VCaP (cell line): ENCODE measurements at regions not wholly inside any gene's neighbourhood (a gene's known extent, or its start where the extent isn't known, plus 50 kb on each side); places are given as distances from the start of the nearest gene placed in this dataset.

Source experiments
- H3K27ac ChIP-seq: fragments of 450-650 bp; 2 replicates; pipeline ENCODE4 v1.5.1; 2017
- CTCF ChIP-seq: fragments of 450-650 bp; conservative IDR thresholded peaks from 2 replicates; pipeline ENCODE4 v1.5.1; 2017; ENCODE audit warnings: mild to moderate bottlenecking, moderate library complexity

- TF ChIP-seq CTCF = no peak
Measured at GRCh38 chr18:72410399-72410798, 133.7 kb downstream of the CBLN2 start.

GRCh38 chr18:72409903-72410302 is 134.2 kb downstream of the CBLN2 start:
- no peak overlapping the region; the same call in 1 of the 2 replicates for H3K27ac ChIP-seq
- no peak for TF ChIP-seq CTCF

More at GRCh38 chr18:72410399-72410798, 133.7 kb downstream of the CBLN2 start:
- no peak overlapping the region for H3K27ac ChIP-seq

GRCh38 chr18:72407048-72407447 is 137.1 kb downstream of the CBLN2 start:
- H3K27ac ChIP-seq = no peak overlapping the region
- no peak for TF ChIP-seq CTCF

GRCh38 chr18:72391951-72392350 is 152.2 kb downstream of the CBLN2 start:
- no peak overlapping the region for H3K27ac ChIP-seq
- no peak for TF ChIP-seq CTCF

GRCh38 chr18:72391427-72391826 is 152.7 kb downstream of the CBLN2 start:
- H3K27ac ChIP-seq = no peak overlapping the region
- no peak for TF ChIP-seq CTCF

GRCh38 chr18:72378016-72378415 is 166.1 kb downstream of the CBLN2 start:
- no peak overlapping the region for H3K27ac ChIP-seq
- TF ChIP-seq CTCF = no peak

GRCh38 chr18:72376256-72376655 is 167.9 kb downstream of the CBLN2 start:
- no peak for TF ChIP-seq CTCF
- H3K27ac ChIP-seq = no peak overlapping the region

- TF ChIP-seq CTCF = no peak
- no peak overlapping the region for H3K27ac ChIP-seq
Measured at GRCh38 chr18:72375618-72376017, 168.5 kb downstream of the CBLN2 start.
